HG02981 (cell line): ENCODE measurements at regions not wholly inside any gene's neighbourhood (a gene's known extent, or its start where the extent isn't known, plus 50 kb on each side); places are given as distances from the start of the nearest gene placed in this dataset.
"Not testable (repeated sequence)": the region's sequence is repeated elsewhere in the genome, so short reads cannot be mapped to it uniquely, and the experiment has no call there.

ENCODE experiments used
- ATAC-seq: cut with Tn5 transposase; IDR thresholded peaks from one replicate; pipeline ENCODE4 v1.9.1; 2021; ENCODE audit warnings: mild to moderate bottlenecking, moderate library complexity; ENCODE audit not compliant: unreplicated experiment

GRCh38 chr2:49861821-49862220 lies 707.5 kb upstream of the FSHR start:
- ATAC-seq: no peak

- no peak for ATAC-seq
Measured at GRCh38 chr2:49860834-49861233, 706.5 kb upstream of the FSHR start.

GRCh38 chr2:49860170-49860569 lies 705.9 kb upstream of the FSHR start:
- no peak for ATAC-seq

- no peak for ATAC-seq
Measured at GRCh38 chr2:49858657-49859056, 704.3 kb upstream of the FSHR start.

- ATAC-seq: no peak
Measured at GRCh38 chr2:49858113-49858490, 703.8 kb upstream of the FSHR start.

GRCh38 chr2:49857371-49858112 lies 703.2 kb upstream of the FSHR start:
- ATAC-seq: no peak

GRCh38 chr2:49845671-49846070 lies 691.4 kb upstream of the FSHR start:
- ATAC-seq: no peak

GRCh38 chr2:49845021-49845420 lies 690.7 kb upstream of the FSHR start:
- no peak for ATAC-seq

- not testable (repeated sequence) for ATAC-seq
Measured at GRCh38 chr2:49844113-49844512, 689.8 kb upstream of the FSHR start.

- ATAC-seq: no peak
Measured at GRCh38 chr2:49843314-49843713, 689.0 kb upstream of the FSHR start.

GRCh38 chr2:49840428-49840975 lies 686.2 kb upstream of the FSHR start:
- ATAC-seq: no peak

GRCh38 chr2:49839818-49840217 lies 685.5 kb upstream of the FSHR start:
- no peak for ATAC-seq

- no peak for ATAC-seq
Measured at GRCh38 chr2:49837561-49838293, 683.4 kb upstream of the FSHR start.

- no peak for ATAC-seq
Measured at GRCh38 chr2:49836017-49836416, 681.7 kb upstream of the FSHR start.

GRCh38 chr2:49834433-49834832 lies 680.1 kb upstream of the FSHR start:
- no peak for ATAC-seq

GRCh38 chr2:49832555-49832954 lies 678.2 kb upstream of the FSHR start:
- ATAC-seq: no peak

GRCh38 chr2:49831698-49832367 lies 677.5 kb upstream of the FSHR start:
- ATAC-seq: no peak

- ATAC-seq: no peak
Measured at GRCh38 chr2:49830846-49831245, 676.5 kb upstream of the FSHR start.

GRCh38 chr2:49827366-49827765 lies 673.1 kb upstream of the FSHR start:
- ATAC-seq: no peak

GRCh38 chr2:49813208-49813607 lies 658.9 kb upstream of the FSHR start:
- ATAC-seq: no peak

GRCh38 chr2:49812730-49813129 lies 658.4 kb upstream of the FSHR start:
- no peak for ATAC-seq

GRCh38 chr2:49811502-49811901 lies 657.2 kb upstream of the FSHR start:
- ATAC-seq: no peak
